ENCODE measurements at regions not wholly inside any gene's neighbourhood (a gene's known extent, or its start where the extent isn't known, plus 50 kb on each side); places are given as distances from the start of the nearest gene placed in this dataset.
A peak's percentile ranks its signal among the peaks of the same experiment; 100 is the strongest.

- no peak overlapping the region for H3K4me3 ChIP-seq (ENCODE audit: low read depth, low read length)
- no peak for DNase-seq (ENCODE audit: low read depth)
- no peak for TF ChIP-seq MAX (IDR thresholded peaks at IDR 0.05; ENCODE audit: low read depth, low read length)
- no peak for TF ChIP-seq CTCF (IDR thresholded peaks at IDR 0.05; ENCODE audit: low read depth, low read length)
- no peak for TF ChIP-seq MYC (IDR thresholded peaks at IDR 0.05; ENCODE audit: low read depth, low read length)
- no peak for TF ChIP-seq POLR2A (IDR thresholded peaks at IDR 0.05; ENCODE audit: extremely low read depth, insufficient read length)
Observed at GRCh38 chr14:65349100-65349499, 63.4 kb upstream of the FUT8 start.

GRCh38 chr14:65351493-65352194, 60.9 kb upstream of the FUT8 start:
- DNase-seq (ENCODE audit: low read depth), result no peak
- TF ChIP-seq MYC (IDR thresholded peaks at IDR 0.05; ENCODE audit: low read depth, low read length) (no peak), MAX (IDR thresholded peaks at IDR 0.05; ENCODE audit: low read depth, low read length) (no peak), POLR2A (IDR thresholded peaks at IDR 0.05; ENCODE audit: extremely low read depth, insufficient read length) (no peak), CTCF (IDR thresholded peaks at IDR 0.05; ENCODE audit: low read depth, low read length) (no peak)
- no peak overlapping the region for H3K4me3 ChIP-seq (ENCODE audit: low read depth, low read length)

- TF ChIP-seq POLR2A (IDR thresholded peaks at IDR 0.05; ENCODE audit: extremely low read depth, insufficient read length), result no peak
- TF ChIP-seq MYC (IDR thresholded peaks at IDR 0.05; ENCODE audit: low read depth, low read length), result no peak
- TF ChIP-seq MAX (IDR thresholded peaks at IDR 0.05; ENCODE audit: low read depth, low read length), result no peak
- TF ChIP-seq CTCF (IDR thresholded peaks at IDR 0.05; ENCODE audit: low read depth, low read length), result no peak
- DNase-seq (ENCODE audit: low read depth), result peak; percentile 18
- no peak overlapping the region for H3K4me3 ChIP-seq (ENCODE audit: low read depth, low read length)
Observed at GRCh38 chr14:65352964-65353530, 59.5 kb upstream of the FUT8 start.

- TF ChIP-seq POLR2A (IDR thresholded peaks at IDR 0.05; ENCODE audit: extremely low read depth, insufficient read length) (no peak), MAX (IDR thresholded peaks at IDR 0.05; ENCODE audit: low read depth, low read length) (no peak), MYC (IDR thresholded peaks at IDR 0.05; ENCODE audit: low read depth, low read length) (no peak), CTCF (IDR thresholded peaks at IDR 0.05; ENCODE audit: low read depth, low read length) (no peak)
- no peak for DNase-seq (ENCODE audit: low read depth)
- H3K4me3 ChIP-seq (ENCODE audit: low read depth, low read length), result no peak overlapping the region
Observed at GRCh38 chr14:65354131-65354530, 58.4 kb upstream of the FUT8 start.

GRCh38 chr14:65354715-65355114, 57.8 kb upstream of the FUT8 start:
- no peak for DNase-seq (ENCODE audit: low read depth)
- no peak overlapping the region for H3K4me3 ChIP-seq (ENCODE audit: low read depth, low read length)
- TF ChIP-seq MAX (IDR thresholded peaks at IDR 0.05; ENCODE audit: low read depth, low read length) (no peak), MYC (IDR thresholded peaks at IDR 0.05; ENCODE audit: low read depth, low read length) (no peak), POLR2A (IDR thresholded peaks at IDR 0.05; ENCODE audit: extremely low read depth, insufficient read length) (no peak), CTCF (IDR thresholded peaks at IDR 0.05; ENCODE audit: low read depth, low read length) (no peak)

Data from NB4 (cell line).